Neural progenitor cell (in vitro differentiated cells): ENCODE measurements at regions not wholly inside any gene's neighbourhood (a gene's known extent, or its start where the extent isn't known, plus 50 kb on each side); places are given as distances from the start of the nearest gene placed in this dataset.

Source experiments
- CTCF ChIP-seq: fragments of 200-600 bp; sonication (generic); IDR thresholded peaks from 2 replicates; pipeline ENCODE4 v1.5.1; 2017; ENCODE audit warnings: antibody characterized with exemption, mild to moderate bottlenecking
- EZH2 ChIP-seq: fragments of 200-600 bp; sonication (generic); IDR thresholded peaks from 2 replicates; pipeline ENCODE4 v1.6.1; 2017; ENCODE audit warnings: antibody characterized with exemption, mild to moderate bottlenecking, moderate library complexity
- EZH2phosphoT487 ChIP-seq: fragments of 200-600 bp; sonication (generic); IDR thresholded peaks from 2 replicates; pipeline ENCODE4 v1.6.1; 2017; ENCODE audit warnings: antibody characterized with exemption

- no peak for TF ChIP-seq CTCF
- no peak for TF ChIP-seq EZH2
- TF ChIP-seq EZH2phosphoT487: no peak
Measured at GRCh38 chr20:7829776-7830175, 110.5 kb downstream of the HAO1 start.
